Astrocyte of the cerebellum (primary cell): ENCODE measurements at regions not wholly inside any gene's neighbourhood (a gene's known extent, or its start where the extent isn't known, plus 50 kb on each side); places are given as distances from the start of the nearest gene placed in this dataset.

Experiments used
- DNase-seq: peaks from one replicate; pipeline ENCODE4 v3.0.0-alpha.2; 2011; ENCODE audit warnings: low read depth
- H3K4me3 ChIP-seq: 2 replicates; pipeline ENCODE4 v1.5.1; 2011; ENCODE audit warnings: mild to moderate bottlenecking, low read depth, low read length, moderate library complexity
- in situ Hi-C: cut with HindIII; loops from 2 replicates; pipeline ENCODE4 v1.10.0; 2017; ENCODE audit warnings: low sequenced_read_pairs
- TF ChIP-seq, protein P1 (sequence below): IDR thresholded peaks from 2 replicates; pipeline ENCODE4 v1.5.1; 2012; ENCODE audit warnings: low read length, low read depth, moderate library complexity, mild to moderate bottlenecking; ENCODE audit errors: missing control alignments

DNA sequence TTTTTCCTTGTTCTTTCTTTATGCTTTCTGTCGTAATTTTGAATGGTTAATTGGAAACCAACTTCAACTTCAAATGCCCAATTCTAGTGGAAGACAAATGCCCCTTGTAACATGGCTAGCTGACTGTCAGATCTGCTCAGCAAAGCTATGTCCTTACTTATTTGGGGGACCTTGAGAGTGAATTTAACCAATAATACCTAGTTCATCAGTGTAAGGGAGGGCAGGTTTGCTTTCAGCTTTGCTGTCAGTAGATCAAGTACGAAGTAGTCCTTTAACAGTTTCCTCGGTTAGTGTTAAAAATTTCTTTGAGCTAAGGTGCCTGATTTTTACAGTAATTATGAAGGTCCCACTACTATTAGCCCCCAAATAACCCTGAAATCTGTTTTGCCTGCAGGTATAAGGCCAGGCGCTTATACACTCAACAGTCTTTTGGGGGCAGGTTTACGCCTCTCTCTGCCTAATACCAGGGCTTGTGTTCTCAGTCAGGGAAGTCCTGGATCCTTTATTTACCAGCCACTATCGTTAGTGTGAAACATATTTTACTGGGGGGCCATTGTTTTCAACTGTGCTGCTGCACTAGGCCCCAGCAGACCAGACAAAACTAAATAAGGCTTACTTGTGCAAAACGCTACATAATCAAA lies 165.1 kb upstream of the KCNJ3 start:
- no peak for DNase-seq
- in situ Hi-C loops, result no loop called here
- TF ChIP-seq, protein P1, sequence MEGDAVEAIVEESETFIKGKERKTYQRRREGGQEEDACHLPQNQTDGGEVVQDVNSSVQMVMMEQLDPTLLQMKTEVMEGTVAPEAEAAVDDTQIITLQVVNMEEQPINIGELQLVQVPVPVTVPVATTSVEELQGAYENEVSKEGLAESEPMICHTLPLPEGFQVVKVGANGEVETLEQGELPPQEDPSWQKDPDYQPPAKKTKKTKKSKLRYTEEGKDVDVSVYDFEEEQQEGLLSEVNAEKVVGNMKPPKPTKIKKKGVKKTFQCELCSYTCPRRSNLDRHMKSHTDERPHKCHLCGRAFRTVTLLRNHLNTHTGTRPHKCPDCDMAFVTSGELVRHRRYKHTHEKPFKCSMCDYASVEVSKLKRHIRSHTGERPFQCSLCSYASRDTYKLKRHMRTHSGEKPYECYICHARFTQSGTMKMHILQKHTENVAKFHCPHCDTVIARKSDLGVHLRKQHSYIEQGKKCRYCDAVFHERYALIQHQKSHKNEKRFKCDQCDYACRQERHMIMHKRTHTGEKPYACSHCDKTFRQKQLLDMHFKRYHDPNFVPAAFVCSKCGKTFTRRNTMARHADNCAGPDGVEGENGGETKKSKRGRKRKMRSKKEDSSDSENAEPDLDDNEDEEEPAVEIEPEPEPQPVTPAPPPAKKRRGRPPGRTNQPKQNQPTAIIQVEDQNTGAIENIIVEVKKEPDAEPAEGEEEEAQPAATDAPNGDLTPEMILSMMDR, result no peak
- no peak overlapping the region for H3K4me3 ChIP-seq

DNA sequence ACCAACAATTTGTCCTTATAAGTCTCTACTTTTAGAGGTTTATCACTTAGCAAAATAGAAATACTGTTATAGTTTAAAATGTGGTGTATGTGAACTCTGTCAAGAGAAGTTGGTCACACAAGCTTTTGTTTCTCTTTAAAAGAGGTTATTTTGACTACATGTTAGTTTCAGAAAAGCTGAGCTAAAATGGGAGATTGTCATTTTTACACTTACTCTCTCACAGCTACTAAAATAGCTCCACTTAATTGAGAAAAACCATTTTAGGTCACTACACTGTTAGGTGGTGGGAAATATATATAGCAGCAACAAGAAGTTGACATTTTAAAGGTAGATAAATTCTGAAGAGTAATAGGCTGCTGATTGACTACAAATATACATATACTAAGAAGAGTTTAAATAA lies 161.5 kb upstream of the KCNJ3 start:
- no peak overlapping the region for H3K4me3 ChIP-seq
- in situ Hi-C loops, result no loop called here
- TF ChIP-seq, protein P1, result no peak
- DNase-seq, result no peak

DNA sequence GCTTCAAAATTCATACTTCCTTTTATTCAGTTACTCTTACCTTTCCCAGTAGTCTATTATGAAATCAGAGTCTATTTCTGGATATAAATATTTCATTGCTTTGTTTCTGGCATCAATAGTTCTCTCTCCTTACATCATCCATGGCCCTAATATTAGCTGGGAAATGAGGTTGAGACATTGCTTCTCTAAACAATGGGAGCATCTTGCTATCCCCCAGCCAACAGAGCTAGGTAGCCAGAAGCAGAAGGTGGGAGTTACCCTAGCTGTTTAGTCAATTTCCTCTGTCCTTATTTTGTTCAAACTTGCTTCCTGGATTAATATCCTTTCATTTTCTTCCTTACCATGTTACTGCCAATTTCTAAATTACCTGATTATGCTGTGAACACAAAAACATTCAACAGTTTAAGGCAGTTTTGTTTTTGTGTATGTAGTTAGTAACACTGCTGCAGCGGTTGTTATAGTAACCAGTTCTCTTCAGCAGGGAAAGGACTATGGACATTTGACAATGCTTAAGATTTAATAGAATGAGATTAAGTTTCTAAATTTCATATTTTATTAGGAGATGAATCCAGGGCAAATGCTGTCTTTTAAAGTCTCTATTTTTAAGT lies 160.5 kb upstream of the KCNJ3 start:
- in situ Hi-C loops, result no loop called here
- TF ChIP-seq, protein P1, result no peak
- H3K4me3 ChIP-seq, result no peak overlapping the region
- DNase-seq, result no peak

DNA sequence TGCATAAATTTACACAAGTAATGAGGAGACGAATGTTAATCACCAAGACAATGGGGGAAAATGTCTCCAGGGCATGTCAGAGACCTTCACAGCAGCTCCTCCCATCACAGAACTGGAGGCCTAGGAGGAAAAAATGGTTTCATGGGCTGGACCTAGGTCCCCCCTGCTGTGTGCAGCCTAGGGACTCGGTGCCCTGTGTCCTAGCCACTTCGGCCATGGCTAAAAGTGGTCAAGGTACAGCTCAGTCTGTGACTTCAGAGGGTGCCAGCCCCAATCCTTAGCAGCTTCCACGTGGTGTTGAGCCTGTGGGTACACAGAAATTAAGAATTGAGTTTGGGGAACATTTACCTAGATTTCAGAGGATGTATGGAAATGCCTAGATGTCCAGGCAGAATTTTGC lies 152.2 kb upstream of the KCNJ3 start:
- in situ Hi-C loops, result no loop called here
- TF ChIP-seq, protein P1, result no peak

DNA sequence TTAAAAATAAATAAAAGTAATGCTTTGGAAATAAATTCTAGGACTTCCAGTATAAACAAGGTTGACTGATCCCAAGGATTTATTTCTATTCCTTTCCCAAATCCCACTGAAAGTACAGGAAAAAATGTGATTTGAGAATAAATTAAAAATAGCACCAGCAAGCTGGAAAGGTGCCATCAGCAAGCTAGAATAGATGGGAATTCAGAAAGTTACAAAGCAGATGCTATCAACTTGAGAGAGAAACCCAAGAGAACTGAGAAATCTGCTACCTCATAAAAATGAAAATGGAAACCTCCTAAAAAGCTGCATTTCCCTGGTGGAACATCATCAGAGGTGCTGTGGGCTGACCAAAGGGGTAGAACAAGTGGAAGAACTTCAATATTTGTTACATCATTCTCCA lies 148.6 kb upstream of the KCNJ3 start:
- DNase-seq, result no peak
- TF ChIP-seq, protein P1, result no peak
- in situ Hi-C loops, result no loop called here
- H3K4me3 ChIP-seq, result no peak overlapping the region

More for the DNA sequence above, 152.2 kb upstream of the KCNJ3 start:
- no peak for DNase-seq
- H3K4me3 ChIP-seq, result no peak overlapping the region

DNA sequence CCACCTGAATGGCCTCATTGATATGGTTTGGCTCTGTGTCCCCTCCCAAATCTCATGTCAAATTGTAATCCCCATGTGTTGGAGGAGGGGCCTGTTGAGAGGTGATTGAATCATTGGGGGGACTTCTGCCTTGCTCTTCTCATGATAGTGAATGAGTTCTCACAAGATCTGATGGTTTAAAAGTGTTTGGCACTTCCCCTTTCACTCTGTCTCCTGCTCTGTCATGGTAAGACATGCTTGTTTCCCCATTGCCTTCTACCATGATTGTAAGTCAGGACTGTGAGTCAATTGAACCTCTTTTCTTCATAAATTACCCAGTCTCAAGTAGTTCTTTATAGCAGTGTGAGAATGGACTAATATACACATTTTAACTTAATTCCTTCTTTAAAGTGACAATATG lies 146.8 kb upstream of the KCNJ3 start:
- H3K4me3 ChIP-seq, result no peak overlapping the region
- TF ChIP-seq, protein P1, result no peak
- in situ Hi-C loops, result no loop called here
- no peak for DNase-seq

DNA sequence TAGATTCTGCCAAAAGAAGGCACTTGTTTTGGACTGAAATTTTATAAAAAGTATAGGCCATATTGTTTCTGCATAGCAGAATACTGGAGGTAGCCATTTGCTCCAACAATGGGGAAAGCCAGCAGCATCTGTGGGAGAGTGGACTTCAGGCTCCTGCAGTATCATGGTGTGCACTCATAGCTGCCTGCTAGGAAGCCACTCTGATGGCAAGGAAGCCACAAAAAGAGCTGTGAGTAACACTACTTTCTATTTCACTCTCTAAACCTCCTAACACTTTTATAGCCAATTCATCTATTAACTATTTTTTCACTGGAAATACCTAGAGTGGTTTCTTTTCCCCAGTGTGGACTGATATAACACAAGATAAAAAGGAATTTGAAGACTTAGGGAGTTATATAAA lies 144.4 kb upstream of the KCNJ3 start:
- H3K4me3 ChIP-seq, result no peak overlapping the region
- DNase-seq, result no peak
- in situ Hi-C loops, result no loop called here
- TF ChIP-seq, protein P1, result no peak
